Omental fat pad (tissue), 3 donors: ENCODE measurements at regions not wholly inside any gene's neighbourhood (a gene's known extent, or its start where the extent isn't known, plus 50 kb on each side); places are given as distances from the start of the nearest gene placed in this dataset.
A peak's percentile ranks its signal among the peaks of the same experiment; 100 is the strongest.

ENCODE experiments used
- ATAC-seq: fragments of 150-250 bp; one replicate; pipeline ENCODE4 v1.9.1; 2016; ENCODE audit warnings: mild to moderate bottlenecking, moderate library complexity; ENCODE audit not compliant: low FRiP score
- DNase-seq: peaks from one replicate; pipeline ENCODE4 v3.0.0-alpha.2; 2019; ENCODE audit warnings: low spot score
- CTCF ChIP-seq, 3 donors: fragments of 450-650 bp; IDR thresholded peaks; one replicate each; pipeline ENCODE4 v1.5.1; 2016 to 2017; ENCODE audit warnings: antibody characterized with exemption in 3 of 3, mild to moderate bottlenecking in 3 of 3, moderate library complexity in 2 of 3

DNA sequence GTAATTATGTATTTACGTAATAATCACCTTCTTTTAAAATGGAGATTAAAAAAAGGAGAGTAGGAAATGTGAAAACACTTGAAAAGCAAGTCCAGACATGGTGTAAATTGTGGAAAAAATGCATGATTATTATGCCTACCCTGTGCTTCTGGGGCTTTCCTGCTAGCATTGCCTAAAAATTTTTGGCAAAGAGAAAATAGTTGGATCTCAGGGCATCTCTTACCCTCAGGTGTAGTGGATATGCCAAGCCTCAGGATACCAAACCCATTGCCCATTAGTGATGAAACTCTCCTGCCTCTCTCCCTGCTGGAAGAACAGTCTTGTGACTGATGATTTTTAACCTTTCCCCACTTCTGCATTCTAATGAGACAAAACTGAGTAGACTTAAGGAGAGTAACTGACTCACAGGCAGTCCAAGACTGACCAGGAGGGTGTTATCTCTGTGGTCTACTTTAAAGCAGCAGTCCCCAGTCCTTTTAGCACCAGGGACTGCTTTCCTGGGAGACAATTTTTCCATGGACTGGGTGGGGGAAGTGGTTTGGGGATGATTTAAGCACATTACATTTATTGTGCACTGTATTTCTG lies 174.6 kb downstream of the ZNF330 start:
- no peak for ATAC-seq
- no peak for TF ChIP-seq CTCF (IDR thresholded peaks at IDR 0.05)
- no peak for DNase-seq

DNA sequence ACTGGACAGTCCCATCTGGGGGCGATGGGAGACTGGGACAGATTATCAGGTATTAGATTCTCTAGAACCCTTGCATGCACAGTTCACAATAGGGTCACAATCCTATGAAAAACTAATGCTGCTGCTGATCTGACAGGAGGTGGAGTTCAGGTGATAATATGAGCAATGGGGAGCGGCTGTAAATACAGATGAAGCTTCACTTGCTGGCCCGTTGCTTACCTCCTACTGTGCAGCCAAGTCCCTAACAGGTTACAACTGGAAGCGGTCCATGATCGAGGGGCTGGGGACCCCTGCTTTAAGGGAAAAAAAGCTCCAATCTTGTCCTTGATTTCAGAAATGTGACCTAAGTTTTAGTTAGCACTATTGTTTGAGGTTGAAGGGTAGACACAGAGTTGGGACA lies 175.2 kb downstream of the ZNF330 start:
- TF ChIP-seq CTCF (IDR thresholded peaks at IDR 0.05), result no peak
- DNase-seq (no peak), ATAC-seq (no peak)

DNA sequence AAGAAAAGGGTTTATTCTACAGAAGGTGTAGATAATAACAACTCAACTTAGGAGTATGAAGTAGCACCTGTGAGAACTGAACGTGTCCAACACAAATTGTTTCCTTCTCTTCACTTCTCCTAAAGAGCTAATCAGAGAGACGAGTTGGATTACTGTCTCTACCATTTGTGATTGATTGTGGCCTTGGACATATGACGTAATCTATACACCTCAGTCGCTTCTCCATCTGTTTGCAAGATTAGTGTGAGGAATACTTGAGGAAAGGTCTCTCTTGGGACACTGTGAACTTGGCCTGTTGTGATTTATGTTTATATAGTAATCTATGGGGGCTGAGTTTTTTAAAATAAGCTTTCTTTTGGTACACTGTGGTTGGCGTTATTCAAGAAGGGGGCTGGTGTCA lies 182.0 kb downstream of the ZNF330 start:
- ATAC-seq (no peak), DNase-seq (no peak)
- no peak for TF ChIP-seq CTCF (IDR thresholded peaks at IDR 0.05)

- ATAC-seq, result no peak
Observed at GRCh38 chr4:141403782-141404181, 183.1 kb downstream of the ZNF330 start.

GRCh38 chr4:141406237-141406636 lies 185.5 kb downstream of the ZNF330 start:
- no peak for TF ChIP-seq CTCF (IDR thresholded peaks at IDR 0.05)
- DNase-seq, result no peak
- ATAC-seq, result peak; percentile 57

More at GRCh38 chr4:141403782-141404181, 183.1 kb downstream of the ZNF330 start:
- TF ChIP-seq CTCF (IDR thresholded peaks at IDR 0.05), result no peak
- DNase-seq, result no peak

DNA sequence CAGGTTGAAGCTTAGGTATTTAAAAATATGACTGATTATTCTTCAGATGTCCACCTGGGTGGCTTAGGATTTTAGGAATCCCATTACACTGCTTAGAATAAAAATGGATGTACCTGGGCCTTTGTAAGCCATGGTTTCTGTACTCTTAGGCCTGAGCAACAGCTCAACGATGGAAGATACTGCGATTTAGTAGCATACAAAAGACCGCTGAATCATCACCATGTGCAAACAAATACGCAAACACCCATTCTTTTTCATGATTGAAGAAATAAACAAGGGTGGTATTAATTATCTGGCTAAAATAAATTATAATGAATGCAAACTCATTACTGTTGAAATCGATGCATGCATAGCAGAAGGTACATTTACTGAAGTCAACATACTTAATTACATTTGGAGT lies 188.9 kb downstream of the ZNF330 start:
- DNase-seq, result no peak
- no peak for ATAC-seq
- no peak for TF ChIP-seq CTCF (IDR thresholded peaks at IDR 0.05)

DNA sequence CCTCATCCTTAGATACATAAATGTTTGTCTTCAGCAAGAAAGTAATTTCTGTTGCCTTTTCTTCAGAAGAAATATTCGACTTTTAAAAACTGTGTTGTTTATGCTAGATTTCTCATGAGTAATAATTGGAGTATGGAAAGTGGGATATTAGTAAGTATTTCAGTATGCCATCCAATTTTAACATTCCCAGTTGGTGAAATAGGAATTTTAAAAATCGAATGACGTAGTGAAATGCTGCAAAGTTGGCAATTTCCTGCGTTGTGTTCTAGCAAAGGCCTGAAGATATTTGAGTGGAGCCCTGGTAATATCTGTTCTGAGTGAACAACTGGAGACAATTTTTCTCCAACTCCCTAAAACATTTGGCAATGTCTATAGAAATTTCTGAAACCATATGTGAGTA lies 190.1 kb downstream of the ZNF330 start:
- no peak for TF ChIP-seq CTCF (IDR thresholded peaks at IDR 0.05)
- ATAC-seq (no peak), DNase-seq (no peak)
